Upper lobe of right lung (tissue), 1 donor: ENCODE measurements at regions not wholly inside any gene's neighbourhood (a gene's known extent, or its start where the extent isn't known, plus 50 kb on each side); places are given as distances from the start of the nearest gene placed in this dataset.

Experiments
- ATAC-seq: fragments of 200-7000 bp; cut with Tn5 transposase; one replicate; pipeline ENCODE4 v1.9.1; 2020; ENCODE audit warnings: mild to moderate bottlenecking, moderate library complexity
- DNase-seq: peaks from one replicate; pipeline ENCODE4 v3.0.0-alpha.2; 2020
- H3K27ac ChIP-seq: fragments of 200-600 bp; one replicate; pipeline ENCODE4 v1.8.0; 2022
- H3K27me3 ChIP-seq: fragments of 200-600 bp; one replicate; pipeline ENCODE4 v1.8.0; 2022; ENCODE audit warnings: mild to moderate bottlenecking
- H3K36me3 ChIP-seq: fragments of 200-600 bp; one replicate; pipeline ENCODE4 v1.8.0; 2022
- H3K4me1 ChIP-seq: fragments of 200-600 bp; one replicate; pipeline ENCODE4 v1.8.0; 2022
- H3K4me3 ChIP-seq: fragments of 200-600 bp; one replicate; pipeline ENCODE4 v1.8.0; 2022; ENCODE audit warnings: mild to moderate bottlenecking
- H3K9me3 ChIP-seq: fragments of 200-600 bp; one replicate; pipeline ENCODE4 v1.8.0; 2022
- CTCF ChIP-seq: fragments of 200-600 bp; IDR thresholded peaks from one replicate; pipeline ENCODE4 v1.8.0; 2022; ENCODE audit warnings: antibody characterized with exemption
- intact Hi-C: fragments of 100-400 bp; cut with DNase I; formaldehyde crosslinking; loops from one replicate; pipeline ENCODE4 v1.11.0; 2022
- donor health status: DM: no; HTN: yes; CAD: no; lungs with severe emphysema.

DNA sequence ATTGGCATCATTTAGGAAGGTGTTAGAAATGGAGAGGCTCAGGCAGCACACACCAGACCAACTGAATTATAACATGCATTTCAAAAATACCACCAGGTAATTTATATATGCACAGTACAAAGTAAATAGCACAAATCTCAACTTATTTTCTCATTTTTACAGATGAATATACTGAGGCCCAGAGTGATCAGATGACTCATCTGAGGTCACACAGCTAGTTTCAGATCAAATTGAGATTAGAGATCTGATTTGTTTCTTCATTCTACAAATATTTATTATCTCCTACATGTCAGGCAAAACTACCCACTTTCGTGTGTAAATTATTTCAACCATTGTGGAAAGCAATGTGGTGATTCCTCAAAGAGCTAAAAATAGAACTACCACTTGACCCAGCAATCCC, 507.1 kb downstream of the TLE4 start:
- Histone ChIP-seq H3K27ac (no peak overlapping the region), H3K27me3 (no peaks in the 10 kb centered on the region), H3K4me3 (no peak overlapping the region), H3K36me3 (no peaks in the 10 kb centered on the region), H3K9me3 (no peaks in the 10 kb centered on the region), H3K4me1 (no peaks in the 10 kb centered on the region)
- DNase-seq: no peak
- intact Hi-C loops: no loop called here
- TF ChIP-seq CTCF: no peak
- ATAC-seq: no peak

DNA sequence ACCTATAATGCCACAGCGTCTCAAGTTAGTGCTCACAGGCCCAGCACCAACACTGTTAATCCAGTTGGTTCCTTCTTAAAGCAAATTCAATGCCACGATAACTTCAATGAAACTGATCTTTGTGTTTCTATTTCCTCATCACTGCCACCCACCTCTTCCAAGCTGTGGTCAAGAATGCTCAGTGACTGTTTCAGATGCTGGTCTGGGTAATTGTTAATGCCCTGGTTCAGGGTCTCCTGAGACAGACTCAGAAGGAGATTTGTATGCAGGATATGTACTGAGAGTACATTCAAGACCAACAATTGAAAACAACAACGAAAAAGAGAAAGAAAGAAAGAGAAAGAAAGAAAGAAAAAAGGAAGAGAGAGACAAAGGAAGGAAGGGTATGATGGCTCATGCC, 505.3 kb downstream of the TLE4 start:
- H3K9me3 ChIP-seq: no peaks in the 10 kb centered on the region
- no peaks in the 10 kb centered on the region for H3K27me3 ChIP-seq
- intact Hi-C loops: no loop called here
- no peaks in the 10 kb centered on the region for H3K36me3 ChIP-seq
- DNase-seq (no peak), ATAC-seq (no peak)
- no peaks in the 10 kb centered on the region for H3K4me1 ChIP-seq
- TF ChIP-seq CTCF: no peak
- no peak overlapping the region for H3K27ac ChIP-seq
- H3K4me3 ChIP-seq: no peak overlapping the region

DNA sequence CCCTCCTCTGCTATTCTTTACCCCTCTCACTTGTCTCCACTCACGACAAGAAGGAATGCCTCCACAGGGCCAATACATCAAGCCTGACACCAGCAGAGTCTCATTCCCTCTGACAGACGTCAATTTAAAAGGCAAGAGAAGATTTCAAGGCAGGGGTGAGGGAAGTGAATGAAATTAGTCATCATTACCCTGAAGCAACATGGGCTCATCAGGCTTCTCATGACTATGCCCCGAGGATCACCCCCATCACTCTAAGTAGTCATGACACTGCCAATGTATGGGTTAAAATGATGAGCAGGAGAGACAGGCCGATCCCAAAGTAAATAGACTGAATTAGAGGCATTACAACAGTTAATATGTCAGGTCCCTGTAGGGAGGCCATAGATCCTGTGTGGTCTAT, 504.4 kb downstream of the TLE4 start:
- Histone ChIP-seq H3K27me3 (no peaks in the 10 kb centered on the region), H3K4me1 (no peaks in the 10 kb centered on the region), H3K36me3 (no peaks in the 10 kb centered on the region), H3K27ac (no peak overlapping the region), H3K4me3 (no peak overlapping the region), H3K9me3 (no peaks in the 10 kb centered on the region)
- DNase-seq: no peak
- no peak for ATAC-seq
- TF ChIP-seq CTCF: no peak
- intact Hi-C loops: no loop called here

DNA sequence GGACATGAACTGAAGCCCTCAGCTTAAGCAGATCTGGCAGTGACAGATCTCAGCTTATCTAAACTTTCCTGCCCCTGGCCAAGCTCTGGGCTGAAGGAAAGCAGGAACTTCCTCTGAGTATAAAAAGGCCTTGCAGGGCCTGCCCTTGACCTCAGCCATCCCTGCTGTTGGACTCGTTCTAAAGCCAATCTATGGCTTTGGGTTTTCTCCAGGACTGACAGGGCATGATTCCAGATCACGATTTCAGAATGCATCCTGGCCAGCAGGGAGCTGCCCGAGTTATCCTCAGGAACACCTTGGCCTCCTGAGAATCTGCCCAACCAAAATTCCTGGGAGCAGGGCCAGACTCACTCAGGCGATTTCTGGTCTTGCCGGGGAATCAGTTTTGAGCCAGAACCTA, 502.7 kb downstream of the TLE4 start:
- no peak overlapping the region for H3K4me3 ChIP-seq
- intact Hi-C loops: no loop called here
- H3K27ac ChIP-seq: no peak overlapping the region
- TF ChIP-seq CTCF: no peak
- H3K9me3 ChIP-seq: no peaks in the 10 kb centered on the region
- no peaks in the 10 kb centered on the region for H3K27me3 ChIP-seq
- ATAC-seq: peak; percentile 24
- H3K4me1 ChIP-seq: no peaks in the 10 kb centered on the region
- H3K36me3 ChIP-seq: no peaks in the 10 kb centered on the region
- DNase-seq: no peak

- Histone ChIP-seq H3K27me3 (no peaks in the 10 kb centered on the region), H3K4me1 (no peaks in the 10 kb centered on the region), H3K9me3 (no peaks in the 10 kb centered on the region), H3K27ac (no peak overlapping the region), H3K4me3 (no peak overlapping the region), H3K36me3 (no peaks in the 10 kb centered on the region)
- TF ChIP-seq CTCF: no peak
- intact Hi-C loops: no loop called here
- no peak for DNase-seq
- no peak for ATAC-seq
Observed at GRCh38 chr9:80072451-80072850, 500.7 kb downstream of the TLE4 start.

- no peak overlapping the region for H3K27ac ChIP-seq
- no peak overlapping the region for H3K4me3 ChIP-seq
- H3K27me3 ChIP-seq: no peaks in the 10 kb centered on the region
- ATAC-seq (no peak), DNase-seq (no peak)
- H3K9me3 ChIP-seq: no peaks in the 10 kb centered on the region
- no peak for TF ChIP-seq CTCF
- H3K4me1 ChIP-seq: no peaks in the 10 kb centered on the region
- no peaks in the 10 kb centered on the region for H3K36me3 ChIP-seq
- intact Hi-C loops: no loop called here
Observed at GRCh38 chr9:80070071-80070742, 498.4 kb downstream of the TLE4 start.
